ENCODE measurements at regions not wholly inside any gene's neighbourhood (a gene's known extent, or its start where the extent isn't known, plus 50 kb on each side); places are given as distances from the start of the nearest gene placed in this dataset.

- intact Hi-C loops (cut with micrococcal nuclease) = no loop called here
- Mint-ChIP-seq H3K4me1 (ENCODE audit: low read depth) (no peaks in the 10 kb centered on the region), H3K27ac (no peak overlapping the region), H3K9me3 (peaks cover 14% of the 10 kb centered on the region), H3K27me3 (peaks cover 5% of the 10 kb centered on the region), H3K4me3 (no peak overlapping the region), H3K36me3 (no peaks in the 10 kb centered on the region)
- DNase-seq = no peak
- POLR2A ChIA-PET = no interaction called here
- CTCF ChIA-PET = no interaction called here
These were observed 70.3 kb upstream of the PRICKLE2 start for GRCh38 chr3:64295594-64295993.

GRCh38 chr3:64294771-64295170 is 69.5 kb upstream of the PRICKLE2 start:
- DNase-seq = no peak
- POLR2A ChIA-PET = no interaction called here
- intact Hi-C loops (cut with micrococcal nuclease) = no loop called here
- Mint-ChIP-seq H3K9me3 (peaks cover 14% of the 10 kb centered on the region), H3K4me1 (ENCODE audit: low read depth) (no peaks in the 10 kb centered on the region), H3K27me3 (peaks cover 5% of the 10 kb centered on the region), H3K4me3 (no peak overlapping the region), H3K27ac (no peak overlapping the region), H3K36me3 (no peaks in the 10 kb centered on the region)
- CTCF ChIA-PET = no interaction called here

- H3K27ac Mint-ChIP-seq = no peak overlapping the region
- H3K4me3 Mint-ChIP-seq = no peak overlapping the region
- POLR2A ChIA-PET = no interaction called here
- DNase-seq = no peak
- intact Hi-C loops (cut with micrococcal nuclease) = no loop called here
- H3K4me1 Mint-ChIP-seq (ENCODE audit: low read depth) = no peaks in the 10 kb centered on the region
- peaks cover 13% of the 10 kb centered on the region for H3K9me3 Mint-ChIP-seq
- peaks cover 3% of the 10 kb centered on the region for H3K27me3 Mint-ChIP-seq
- CTCF ChIA-PET = no interaction called here
- no peaks in the 10 kb centered on the region for H3K36me3 Mint-ChIP-seq
These were observed 67.9 kb upstream of the PRICKLE2 start for GRCh38 chr3:64293121-64293520.

GRCh38 chr3:64291956-64292355 is 66.7 kb upstream of the PRICKLE2 start:
- DNase-seq = no peak
- Mint-ChIP-seq H3K4me3 (no peak overlapping the region), H3K36me3 (no peaks in the 10 kb centered on the region), H3K27ac (no peak overlapping the region), H3K9me3 (peaks cover 4% of the 10 kb centered on the region), H3K27me3 (no peaks in the 10 kb centered on the region), H3K4me1 (ENCODE audit: low read depth) (no peaks in the 10 kb centered on the region)
- ChIA-PET POLR2A (no interaction called here), CTCF (no interaction called here)
- intact Hi-C loops (cut with micrococcal nuclease) = no loop called here

GRCh38 chr3:64291345-64291744 is 66.1 kb upstream of the PRICKLE2 start:
- no peaks in the 10 kb centered on the region for H3K27me3 Mint-ChIP-seq
- no peaks in the 10 kb centered on the region for H3K4me1 Mint-ChIP-seq (ENCODE audit: low read depth)
- no peak overlapping the region for H3K4me3 Mint-ChIP-seq
- no peaks in the 10 kb centered on the region for H3K9me3 Mint-ChIP-seq
- ChIA-PET CTCF (no interaction called here), POLR2A (no interaction called here)
- H3K27ac Mint-ChIP-seq = no peak overlapping the region
- no peaks in the 10 kb centered on the region for H3K36me3 Mint-ChIP-seq
- no peak for DNase-seq
- intact Hi-C loops (cut with micrococcal nuclease) = no loop called here

GRCh38 chr3:64290864-64291263 is 65.6 kb upstream of the PRICKLE2 start:
- Mint-ChIP-seq H3K27me3 (no peaks in the 10 kb centered on the region), H3K4me3 (no peak overlapping the region), H3K27ac (no peak overlapping the region), H3K9me3 (no peaks in the 10 kb centered on the region), H3K4me1 (ENCODE audit: low read depth) (no peaks in the 10 kb centered on the region), H3K36me3 (no peaks in the 10 kb centered on the region)
- DNase-seq = no peak
- ChIA-PET CTCF (no interaction called here), POLR2A (no interaction called here)
- intact Hi-C loops (cut with micrococcal nuclease) = no loop called here

GRCh38 chr3:64290161-64290560 is 64.9 kb upstream of the PRICKLE2 start:
- Mint-ChIP-seq H3K27me3 (no peaks in the 10 kb centered on the region), H3K4me1 (ENCODE audit: low read depth) (no peaks in the 10 kb centered on the region), H3K4me3 (no peak overlapping the region), H3K9me3 (no peaks in the 10 kb centered on the region), H3K27ac (no peak overlapping the region), H3K36me3 (no peaks in the 10 kb centered on the region)
- ChIA-PET POLR2A (no interaction called here), CTCF (no interaction called here)
- intact Hi-C loops (cut with micrococcal nuclease) = no loop called here
- DNase-seq = no peak

GRCh38 chr3:64289622-64290021 is 64.4 kb upstream of the PRICKLE2 start:
- Mint-ChIP-seq H3K4me3 (no peak overlapping the region), H3K4me1 (ENCODE audit: low read depth) (no peaks in the 10 kb centered on the region), H3K27ac (no peak overlapping the region), H3K36me3 (no peaks in the 10 kb centered on the region), H3K27me3 (no peaks in the 10 kb centered on the region), H3K9me3 (no peaks in the 10 kb centered on the region)
- DNase-seq = no peak
- ChIA-PET POLR2A (no interaction called here), CTCF (no interaction called here)
- intact Hi-C loops (cut with micrococcal nuclease) = no loop called here

- POLR2A ChIA-PET = no interaction called here
- CTCF ChIA-PET = no interaction called here
- H3K27me3 Mint-ChIP-seq = peaks cover 2% of the 10 kb centered on the region
- no peaks in the 10 kb centered on the region for H3K4me1 Mint-ChIP-seq (ENCODE audit: low read depth)
- H3K4me3 Mint-ChIP-seq = no peak overlapping the region
- intact Hi-C loops (cut with micrococcal nuclease) = no loop called here
- no peak for DNase-seq
- H3K27ac Mint-ChIP-seq = no peak overlapping the region
- H3K36me3 Mint-ChIP-seq = no peaks in the 10 kb centered on the region
- no peaks in the 10 kb centered on the region for H3K9me3 Mint-ChIP-seq
These were observed 53.4 kb upstream of the PRICKLE2 start for GRCh38 chr3:64278625-64279024.

- Mint-ChIP-seq H3K27me3 (no peaks in the 10 kb centered on the region), H3K4me1 (ENCODE audit: low read depth) (no peaks in the 10 kb centered on the region), H3K4me3 (no peak overlapping the region), H3K9me3 (no peaks in the 10 kb centered on the region), H3K27ac (no peak overlapping the region), H3K36me3 (no peaks in the 10 kb centered on the region)
- ChIA-PET POLR2A (no interaction called here), CTCF (no interaction called here)
- DNase-seq = no peak
- intact Hi-C loops (cut with micrococcal nuclease) = no loop called here
These were observed 50.9 kb upstream of the PRICKLE2 start for GRCh38 chr3:64276131-64276530.

Data from activated CD4-positive, alpha-beta memory T cell treated with anti-CD3 and anti-CD28 coated beads for 36 hours (primary cell).